OCI-LY7 (cell line): ENCODE measurements at regions not wholly inside any gene's neighbourhood (a gene's known extent, or its start where the extent isn't known, plus 50 kb on each side); places are given as distances from the start of the nearest gene placed in this dataset.

ENCODE experiments used
- BruUV-seq: library from RNA; stranded (reverse); fragments of 400-500 nt; replicated peaks from 2 replicates; lab custom pipeline; 2021; lab: Mats Ljungman, UMichigan
- CTCF ChIA-PET: fragments of 300-600 bp; sonication (Branson Sonifier 250); formaldehyde crosslinking; loops from one replicate; lab custom pipeline; 2022; ENCODE audit warnings: antibody characterized with exemption; ENCODE audit not compliant: unreplicated experiment; lab: Charles Lee
- POLR2A ChIA-PET: fragments of 300-600 bp; sonication (Branson Sonifier 250); formaldehyde crosslinking; loops from one replicate; lab custom pipeline; 2022; ENCODE audit warnings: antibody characterized with exemption; lab: Charles Lee
- DNase-seq: peaks from one replicate; pipeline ENCODE4 v3.0.0-alpha.2; 2015; ENCODE audit warnings: low spot score
- H2AFZ ChIP-seq: fragments of 200-600 bp; sonication (generic), shearing (Covaris generic); 2 replicates; pipeline ENCODE4 v1.6.1; 2014; ENCODE audit warnings: mild to moderate bottlenecking, antibody characterized with exemption, low read length, moderate library complexity
- H3K27ac ChIP-seq: fragments of 200-600 bp; sonication (generic); 2 replicates; pipeline ENCODE4 v1.5.1; 2014; ENCODE audit warnings: mixed run types, low read depth, mild to moderate bottlenecking, moderate library complexity, low read length, inconsistent platforms; ENCODE audit not compliant: poor library complexity, severe bottlenecking
- H3K36me3 ChIP-seq: fragments of 200-600 bp; sonication (generic); 2 replicates; pipeline ENCODE4 v1.6.1; 2014; ENCODE audit warnings: mild to moderate bottlenecking, antibody characterized with exemption, low read length, moderate library complexity, mixed read lengths; ENCODE audit not compliant: insufficient read depth
- H3K4me1 ChIP-seq: fragments of 200-600 bp; sonication (generic); 2 replicates; pipeline ENCODE4 v1.5.1; 2014; ENCODE audit warnings: mild to moderate bottlenecking, low read length; ENCODE audit not compliant: insufficient read depth, poor library complexity, severe bottlenecking
- H3K4me2 ChIP-seq: fragments of 200-600 bp; sonication (generic); 2 replicates; pipeline ENCODE4 v1.6.1; 2014; ENCODE audit warnings: mild to moderate bottlenecking, low read length
- H3K4me3 ChIP-seq: fragments of 200-600 bp; sonication (generic); 2 replicates; pipeline ENCODE4 v1.5.1; 2014; ENCODE audit warnings: mild to moderate bottlenecking, low read depth, low read length; ENCODE audit not compliant: poor library complexity, severe bottlenecking
- H3K79me2 ChIP-seq: fragments of 200-600 bp; sonication (generic); 2 replicates; pipeline ENCODE4 v1.6.1; 2016; ENCODE audit warnings: low read depth, mild to moderate bottlenecking, low read length, moderate library complexity, mixed read lengths; ENCODE audit not compliant: insufficient read depth
- H3K9me2 ChIP-seq: fragments of 200-600 bp; sonication (generic); 2 replicates; pipeline ENCODE4 v1.6.1; 2016; ENCODE audit warnings: mild to moderate bottlenecking, low read length, mixed read lengths; ENCODE audit not compliant: insufficient read depth
- H3K9me3 ChIP-seq: fragments of 200-600 bp; sonication (generic); 2 replicates; pipeline ENCODE4 v1.6.1; 2014; ENCODE audit warnings: mild to moderate bottlenecking, mixed run types, low read length, mixed read lengths
- H4K20me1 ChIP-seq: fragments of 200-600 bp; sonication (generic); 2 replicates; pipeline ENCODE4 v1.6.1; 2014; ENCODE audit warnings: mild to moderate bottlenecking, antibody characterized with exemption, low read length, moderate library complexity, mixed read lengths; ENCODE audit not compliant: insufficient read depth
- CTCF ChIP-seq: fragments of 200-600 bp; sonication (generic); conservative IDR thresholded peaks from 2 replicates; pipeline ENCODE4 v1.5.1; 2014; ENCODE audit warnings: mild to moderate bottlenecking, antibody characterized with exemption, low read length, moderate library complexity, mixed read lengths
- EZH2phosphoT487 ChIP-seq: fragments of 200-600 bp; sonication (generic); IDR thresholded peaks from 2 replicates; pipeline ENCODE4 v1.6.1; 2018; ENCODE audit warnings: low read depth, borderline replicate concordance, mild to moderate bottlenecking, mixed run types, antibody characterized with exemption, low read length, moderate library complexity, mixed read lengths
- intact Hi-C: fragments of 100-400 bp; cut with micrococcal nuclease; formaldehyde crosslinking; loops from one replicate; pipeline ENCODE4 v1.10.0; 2022; ENCODE audit not compliant: unreplicated experiment

GRCh38 chrX:121308276-121308805 lies 260.9 kb downstream of the GLUD2 start:
- BruUV-seq, result no TSS peak
- Histone ChIP-seq H3K27ac (no peak overlapping the region), H3K79me2 (no peaks in the 10 kb centered on the region), H3K9me2 (no peaks in the 10 kb centered on the region), H2AFZ (no peak overlapping the region), H3K4me1 (no peaks in the 10 kb centered on the region), H3K36me3 (no peaks in the 10 kb centered on the region), H3K9me3 (no peaks in the 10 kb centered on the region), H3K4me3 (no peak overlapping the region), H3K4me2 (no peak overlapping the region), H4K20me1 (no peaks in the 10 kb centered on the region)
- ChIA-PET CTCF (no interaction called here), POLR2A (no interaction called here)
- TF ChIP-seq EZH2phosphoT487 (no peak), CTCF (peak; percentile 72)
- peak; percentile 45 for DNase-seq
- intact Hi-C loops, result loop anchor here (1.0 kb wide), 1 partner anchor 263 kb away; no protein-coding TSS in a partner anchor

DNA sequence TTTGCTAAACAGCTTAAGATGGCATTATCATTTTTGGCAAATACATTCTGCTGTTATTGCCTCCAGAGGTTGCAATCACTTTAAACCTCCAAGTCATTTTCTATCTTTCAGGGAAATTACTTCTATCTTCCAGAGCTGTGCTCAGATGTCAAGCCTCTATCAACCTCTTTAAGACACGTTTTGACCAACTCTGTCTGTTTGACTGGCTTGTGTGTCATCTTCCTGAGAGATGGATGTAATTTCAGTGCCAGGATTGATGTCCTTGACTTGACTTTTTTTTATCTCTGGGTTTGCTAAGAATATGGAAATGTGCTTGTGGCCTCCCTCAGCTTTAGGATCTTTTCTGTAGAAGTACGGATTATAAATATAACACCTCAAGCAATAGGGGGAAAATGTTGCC lies 263.4 kb downstream of the GLUD2 start:
- no peak for DNase-seq
- intact Hi-C loops, result no loop called here

More for the DNA sequence above, 263.4 kb downstream of the GLUD2 start:
- H2AFZ ChIP-seq, result no peak overlapping the region
- H4K20me1 ChIP-seq, result no peaks in the 10 kb centered on the region
- H3K4me2 ChIP-seq, result no peak overlapping the region
- no peaks in the 10 kb centered on the region for H3K79me2 ChIP-seq
- ChIA-PET POLR2A (interaction anchor here (0.7 to 1.1 kb wide), 2 partner anchors 174 to 285 kb away, joined by 3 read pairs; no protein-coding TSS in a partner anchor), CTCF (no interaction called here)
- BruUV-seq, result no TSS peak
- H3K36me3 ChIP-seq, result no peaks in the 10 kb centered on the region
- H3K9me3 ChIP-seq, result no peaks in the 10 kb centered on the region
- no peak overlapping the region for H3K27ac ChIP-seq
- H3K9me2 ChIP-seq, result no peaks in the 10 kb centered on the region
- no peaks in the 10 kb centered on the region for H3K4me1 ChIP-seq
- no peak overlapping the region for H3K4me3 ChIP-seq
- TF ChIP-seq CTCF (no peak), EZH2phosphoT487 (no peak)
